IMR-90 (cell line): ENCODE measurements at regions not wholly inside any gene's neighbourhood (a gene's known extent, or its start where the extent isn't known, plus 50 kb on each side); places are given as distances from the start of the nearest gene placed in this dataset.

Experiments used
- ATAC-seq: fragments of 200-7000 bp; cut with Tn5 transposase; 2 replicates; pipeline ENCODE4 v1.9.1; 2020; ENCODE audit warnings: low read depth, mild to moderate bottlenecking, moderate library complexity
- BruUV-seq: library from RNA; stranded (reverse); fragments of 400-500 nt; replicated peaks from 2 replicates; lab custom pipeline; 2021; lab: Mats Ljungman, UMichigan
- CTCF ChIA-PET: fragments of 300-600 bp; formaldehyde crosslinking; extraction: SDS; loops from one replicate; lab custom pipeline; 2021; ENCODE audit warnings: antibody characterized with exemption; lab: Yijun Ruan, JAX
- POLR2A ChIA-PET: fragments of 300-600 bp; sonication (Branson Sonifier 250); formaldehyde crosslinking; loops from one replicate; lab custom pipeline; 2022; ENCODE audit warnings: antibody characterized with exemption; ENCODE audit not compliant: unreplicated experiment; lab: Charles Lee
- DNase-seq: peaks from one replicate; pipeline ENCODE4 v3.0.0; 2013
- H2AFZ ChIP-seq: replicated peaks from 2 replicates; pipeline ENCODE3; 2013; ENCODE audit warnings: low read length, mild to moderate bottlenecking; ENCODE audit not compliant: poor library complexity
- H2AK5ac ChIP-seq: 2 replicates; pipeline ENCODE4 v1.6.1; 2013; ENCODE audit warnings: low read depth, low read length, inconsistent platforms
- H2AK9ac ChIP-seq: replicated peaks from 2 replicates; pipeline ENCODE3; 2013; ENCODE audit warnings: mild to moderate bottlenecking, low read depth, low read length, moderate library complexity; ENCODE audit not compliant: poor library complexity
- H2BK120ac ChIP-seq: 2 replicates; pipeline ENCODE4 v1.6.1; 2013; ENCODE audit warnings: low read depth, low read length, inconsistent platforms
- H2BK15ac ChIP-seq: 3 replicates; pipeline ENCODE4 v1.6.1; 2013; ENCODE audit warnings: low read depth, low read length, inconsistent platforms
- H2BK20ac ChIP-seq: 2 replicates; pipeline ENCODE4 v1.6.1; 2013; ENCODE audit warnings: low read depth, mild to moderate bottlenecking, inconsistent platforms, low read length, moderate library complexity
- H2BK5ac ChIP-seq: 2 replicates; pipeline ENCODE4 v1.6.1; 2013; ENCODE audit warnings: mild to moderate bottlenecking, low read depth, low read length, inconsistent platforms; ENCODE audit not compliant: poor library complexity, severe bottlenecking
- H3K14ac ChIP-seq: replicated peaks from 2 replicates; pipeline ENCODE4 v1.6.1; 2013; ENCODE audit warnings: low read depth, low read length, inconsistent platforms
- H3K18ac ChIP-seq: 2 replicates; pipeline ENCODE4 v1.6.1; 2013; ENCODE audit warnings: low read depth, low read length, control low read depth
- H3K23ac ChIP-seq: 2 replicates; pipeline ENCODE4 v1.6.1; 2013; ENCODE audit warnings: low read depth, low read length, inconsistent platforms
- H3K27ac ChIP-seq: 2 replicates; pipeline ENCODE4 v1.5.1; 2013; ENCODE audit warnings: mild to moderate bottlenecking, control low read depth, low read length; ENCODE audit not compliant: insufficient read depth
- H3K27me3 ChIP-seq: 2 replicates; pipeline ENCODE4 v1.6.1; 2013; ENCODE audit warnings: low read length; ENCODE audit not compliant: control insufficient read depth, insufficient read depth
- H3K36me3 ChIP-seq: 2 replicates; pipeline ENCODE4 v1.6.1; 2013; ENCODE audit warnings: low read length, mixed read lengths; ENCODE audit not compliant: control insufficient read depth, insufficient read depth
- H3K4ac ChIP-seq: 2 replicates; pipeline ENCODE4 v1.6.1; 2013; ENCODE audit warnings: low read depth, low read length, inconsistent platforms
- H3K4me1 ChIP-seq: 2 replicates; pipeline ENCODE4 v1.6.1; 2013; ENCODE audit warnings: low read length, mixed read lengths; ENCODE audit not compliant: control insufficient read depth, insufficient read depth
- H3K4me2 ChIP-seq: 2 replicates; pipeline ENCODE4 v1.6.1; 2013; ENCODE audit warnings: low read depth, mild to moderate bottlenecking, control low read depth, low read length, moderate library complexity
- H3K4me3 ChIP-seq: 2 replicates; pipeline ENCODE4 v1.5.1; 2013; ENCODE audit warnings: low read depth, mild to moderate bottlenecking, control low read depth, low read length, moderate library complexity; ENCODE audit not compliant: insufficient read depth
- H3K56ac ChIP-seq: 2 replicates; pipeline ENCODE4 v1.6.1; 2013; ENCODE audit warnings: low read length, inconsistent platforms; ENCODE audit not compliant: insufficient read depth; ENCODE audit errors: extremely low read depth
- H3K79me1 ChIP-seq, 2 experiments: 2 replicates each; pipeline ENCODE4 v1.6.1; 2013; ENCODE audit warnings: low read length in 2 of 2, inconsistent platforms in 1 of 2, low read depth in 1 of 2
- H3K9ac ChIP-seq: 2 replicates; pipeline ENCODE4 v1.6.1; 2013; ENCODE audit warnings: low read depth, low read length, control low read depth
- H3K9me1 ChIP-seq: 2 replicates; pipeline ENCODE4 v1.6.1; 2013; ENCODE audit warnings: low read length, inconsistent platforms; ENCODE audit not compliant: insufficient read depth
- H3K9me3 ChIP-seq: 2 replicates; pipeline ENCODE4 v1.6.1; 2013; ENCODE audit warnings: low read length; ENCODE audit not compliant: control insufficient read depth, insufficient read depth
- H4K20me1 ChIP-seq: 2 replicates; pipeline ENCODE4 v1.6.1; 2013; ENCODE audit warnings: low read length, inconsistent platforms; ENCODE audit not compliant: insufficient read depth
- H4K5ac ChIP-seq: 2 replicates; pipeline ENCODE4 v1.6.1; 2013; ENCODE audit warnings: mild to moderate bottlenecking, low read depth, low read length, control low read depth
- H4K8ac ChIP-seq, 2 experiments: 2 replicates each; pipeline ENCODE4 v1.6.1; 2013; ENCODE audit warnings: low read depth in 2 of 2, low read length in 2 of 2, control low read depth in 1 of 2, inconsistent platforms in 1 of 2
- H4K91ac ChIP-seq: 2 replicates; pipeline ENCODE4 v1.6.1; 2013; ENCODE audit warnings: low read depth, low read length, inconsistent platforms; ENCODE audit not compliant: insufficient read depth
- BHLHE40 ChIP-seq: fragments of 150-350 bp; IDR thresholded peaks from 2 replicates; pipeline ENCODE4 v1.6.1; 2016; ENCODE audit warnings: mild to moderate bottlenecking, low read depth, low read length
- CEBPB ChIP-seq: IDR thresholded peaks from 2 replicates; pipeline ENCODE4 v1.6.1; 2012; ENCODE audit warnings: low read depth, low read length, improper control_type of control experiment
- CHD1 ChIP-seq: IDR thresholded peaks from 2 replicates; pipeline ENCODE4 v1.6.1; 2012; ENCODE audit warnings: low read depth, low read length, improper control_type of control experiment
- ELK1 ChIP-seq: fragments of 150-350 bp; IDR thresholded peaks from 2 replicates; pipeline ENCODE4 v1.6.1; 2016; ENCODE audit warnings: low read depth, mild to moderate bottlenecking, low read length, moderate library complexity, borderline replicate concordance
- FOS ChIP-seq: fragments of 150-350 bp; IDR thresholded peaks from 2 replicates; pipeline ENCODE4 v1.6.1; 2016; ENCODE audit warnings: low read depth, low read length
- MAFK ChIP-seq: IDR thresholded peaks from 2 replicates; pipeline ENCODE4 v1.6.1; 2012; ENCODE audit warnings: low read depth, low read length, improper control_type of control experiment
- MAZ ChIP-seq: IDR thresholded peaks from 2 replicates; pipeline ENCODE4 v1.6.1; 2012; ENCODE audit warnings: low read depth, mild to moderate bottlenecking, low read length, improper control_type of control experiment, moderate library complexity, borderline replicate concordance
- MXI1 ChIP-seq: IDR thresholded peaks from 2 replicates; pipeline ENCODE4 v1.6.1; 2012; ENCODE audit warnings: low read depth, mild to moderate bottlenecking, low read length, moderate library complexity, borderline replicate concordance
- NFE2L2 ChIP-seq: fragments of 150-350 bp; IDR thresholded peaks from 2 replicates; pipeline ENCODE4 v1.6.1; 2016; ENCODE audit warnings: low read depth, mild to moderate bottlenecking, low read length
- POLR2A ChIP-seq: IDR thresholded peaks from 2 replicates; pipeline ENCODE4 v1.6.1; 2012; ENCODE audit warnings: mild to moderate bottlenecking, low read depth, low read length
- RAD21 ChIP-seq: IDR thresholded peaks from 2 replicates; pipeline ENCODE4 v1.6.1; 2012; ENCODE audit warnings: low read length, improper control_type of control experiment
- RCOR1 ChIP-seq: IDR thresholded peaks from 2 replicates; pipeline ENCODE4 v1.6.1; 2012; ENCODE audit warnings: mild to moderate bottlenecking, low read length, improper control_type of control experiment; ENCODE audit not compliant: insufficient replicate concordance
- RFX5 ChIP-seq: IDR thresholded peaks from 2 replicates; pipeline ENCODE4 v1.8.0; 2012; ENCODE audit warnings: low read depth, mild to moderate bottlenecking, low read length, moderate library complexity
- SMC3 ChIP-seq: fragments of 150-350 bp; IDR thresholded peaks from 2 replicates; pipeline ENCODE4 v1.6.1; 2016; ENCODE audit warnings: low read depth, mild to moderate bottlenecking, antibody characterized with exemption, low read length, moderate library complexity
- USF2 ChIP-seq: fragments of 150-350 bp; IDR thresholded peaks from 2 replicates; pipeline ENCODE4 v1.6.1; 2017; ENCODE audit warnings: mild to moderate bottlenecking, antibody characterized with exemption, low read length, low read depth
- WGBS, 2 experiments: methylation state at CpG; one replicate each; pipeline versions ENCODE4 v1.1.5 to v1.1.7; 2013; ENCODE audit warnings: missing lambda C conversion rate in 2 of 2; ENCODE audit not compliant: insufficient read length in 1 of 2; ENCODE audit errors: extremely low coverage in 2 of 2; 5-methylcytosine and 5-hydroxymethylcytosine counted together
- dilution Hi-C: fragments of 300-500 bp; cut with HindIII; formaldehyde crosslinking; loops from one replicate; pipeline ENCODE4 v1.14.3; 2018; ENCODE audit warnings: low sequenced_read_pairs; ENCODE audit not compliant: unreplicated experiment
- in situ Hi-C: fragments of 300-500 bp; cut with MboI; formaldehyde crosslinking; loops from 3 replicates; pipeline ENCODE4 v1.14.3; 2019; ENCODE audit warnings: low sequenced_read_pairs, inconsistent platforms, mixed read lengths
- intact Hi-C: fragments of 100-400 bp; cut with micrococcal nuclease; formaldehyde crosslinking; loops from 2 replicates; pipeline ENCODE4 v1.10.0; 2022
- TF ChIP-seq, protein P1 (sequence below): conservative IDR thresholded peaks from 2 replicates; pipeline ENCODE4 v1.5.1; 2012; ENCODE audit warnings: mild to moderate bottlenecking, low read depth, low read length, improper control_type of control experiment

- TF ChIP-seq BHLHE40: no peak
- TF ChIP-seq MAZ: no peak
These were observed 207.4 kb upstream of the LRFN2 start (continued) for GRCh38 chr6:40794586-40794985.

GRCh38 chr6:40792183-40792582 lies 205.0 kb upstream of the LRFN2 start:
- Histone ChIP-seq H2BK120ac (no peak overlapping the region), H3K4me1 (no peaks in the 10 kb centered on the region), H2AFZ (no peak overlapping the region), H2BK20ac (no peak overlapping the region), H3K9me3 (no peaks in the 10 kb centered on the region), H3K23ac (no peak overlapping the region), H4K91ac (no peak overlapping the region), H4K8ac (no peak overlapping the region), H3K36me3 (no peaks in the 10 kb centered on the region), H2BK5ac (no peak overlapping the region), H3K9ac (no peak overlapping the region), H3K27ac (no peak overlapping the region), H3K79me1 (no peaks in the 10 kb centered on the region), H4K5ac (no peak overlapping the region), H3K4me3 (no peak overlapping the region), H3K9me1 (no peaks in the 10 kb centered on the region), H3K56ac (no peak overlapping the region), H3K4ac (no peak overlapping the region), H2BK15ac (no peak overlapping the region), H3K27me3 (peaks cover 3% of the 10 kb centered on the region; the same call in 1 of the 2 replicates), H3K14ac (no peak overlapping the region), H3K18ac (no peak overlapping the region), H4K20me1 (no peaks in the 10 kb centered on the region; the same call in 1 of the 2 replicates), H2AK5ac (no peak overlapping the region), H3K4me2 (no peak overlapping the region), H2AK9ac (no peak overlapping the region)
- TF ChIP-seq, protein P1, sequence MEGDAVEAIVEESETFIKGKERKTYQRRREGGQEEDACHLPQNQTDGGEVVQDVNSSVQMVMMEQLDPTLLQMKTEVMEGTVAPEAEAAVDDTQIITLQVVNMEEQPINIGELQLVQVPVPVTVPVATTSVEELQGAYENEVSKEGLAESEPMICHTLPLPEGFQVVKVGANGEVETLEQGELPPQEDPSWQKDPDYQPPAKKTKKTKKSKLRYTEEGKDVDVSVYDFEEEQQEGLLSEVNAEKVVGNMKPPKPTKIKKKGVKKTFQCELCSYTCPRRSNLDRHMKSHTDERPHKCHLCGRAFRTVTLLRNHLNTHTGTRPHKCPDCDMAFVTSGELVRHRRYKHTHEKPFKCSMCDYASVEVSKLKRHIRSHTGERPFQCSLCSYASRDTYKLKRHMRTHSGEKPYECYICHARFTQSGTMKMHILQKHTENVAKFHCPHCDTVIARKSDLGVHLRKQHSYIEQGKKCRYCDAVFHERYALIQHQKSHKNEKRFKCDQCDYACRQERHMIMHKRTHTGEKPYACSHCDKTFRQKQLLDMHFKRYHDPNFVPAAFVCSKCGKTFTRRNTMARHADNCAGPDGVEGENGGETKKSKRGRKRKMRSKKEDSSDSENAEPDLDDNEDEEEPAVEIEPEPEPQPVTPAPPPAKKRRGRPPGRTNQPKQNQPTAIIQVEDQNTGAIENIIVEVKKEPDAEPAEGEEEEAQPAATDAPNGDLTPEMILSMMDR: no peak
- TF ChIP-seq ELK1: no peak
- TF ChIP-seq SMC3: no peak
- no peak for TF ChIP-seq MAZ
- no peak for TF ChIP-seq RCOR1
- TF ChIP-seq RAD21: no peak
- no peak for TF ChIP-seq CHD1
- no peak for TF ChIP-seq POLR2A
- no peak for TF ChIP-seq USF2
- no peak for TF ChIP-seq MXI1
- TF ChIP-seq MAFK: no peak
- TF ChIP-seq NFE2L2: no peak
- no peak for TF ChIP-seq CEBPB
- TF ChIP-seq RFX5: no peak
- no peak for TF ChIP-seq FOS
- no peak for TF ChIP-seq BHLHE40
- DNase-seq (no peak), ATAC-seq (no peak)
- intact Hi-C loops (no loop called here), dilution Hi-C loops (no loop called here), in situ Hi-C loops (no loop called here)
- POLR2A ChIA-PET: no interaction called here
- CTCF ChIA-PET: no interaction called here
- no CpG with 5 or more reads among the region's 2 CpGs for WGBS, 2 experiments
- no TSS peak for BruUV-seq
